ENCODE measurements at regions not wholly inside any gene's neighbourhood (a gene's known extent, or its start where the extent isn't known, plus 50 kb on each side); places are given as distances from the start of the nearest gene placed in this dataset.

GRCh38 chr6:117138920-117139319 is 126.4 kb upstream of the VGLL2 start:
- H3K4me3 ChIP-seq, result no peak overlapping the region
- no peak for DNase-seq
- H3K36me3 ChIP-seq, result no peaks in the 10 kb centered on the region
- H3K27ac ChIP-seq, result no peak overlapping the region
- no peaks in the 10 kb centered on the region for H3K4me1 ChIP-seq
- H3K9me3 ChIP-seq, result no peaks in the 10 kb centered on the region
- TF ChIP-seq POLR2AphosphoS5 (IDR thresholded peaks at IDR 0.05) (no peak), POLR2A (IDR thresholded peaks at IDR 0.05) (no peak), CTCF (IDR thresholded peaks at IDR 0.05 in 8 of 11, conservative IDR thresholded peaks at IDR 0.05 in 3 of 11) (no peak)
- no peaks in the 10 kb centered on the region for H3K27me3 ChIP-seq (replicated peaks in 1 of 7)
- intact Hi-C loops (cut with DNase I; ENCODE audit: low total_unique reads), result no loop called here

GRCh38 chr6:117142142-117142541 is 123.2 kb upstream of the VGLL2 start:
- Histone ChIP-seq H3K4me3 (no peak overlapping the region), H3K9me3 (peaks cover 0 to 17% (median 11%) of the 10 kb centered on the region in 8 donors), H3K36me3 (no peaks in the 10 kb centered on the region), H3K4me1 (no peaks in the 10 kb centered on the region), H3K27me3 (replicated peaks in 1 of 7) (no peaks in the 10 kb centered on the region), H3K27ac (no peak overlapping the region)
- intact Hi-C loops (cut with DNase I; ENCODE audit: low total_unique reads), result no loop called here
- TF ChIP-seq POLR2AphosphoS5 (IDR thresholded peaks at IDR 0.05) (no peak), CTCF (IDR thresholded peaks at IDR 0.05 in 8 of 11, conservative IDR thresholded peaks at IDR 0.05 in 3 of 11) (no peak), POLR2A (IDR thresholded peaks at IDR 0.05) (no peak)
- 70 to 86% (median 78%) methylated on average over 3 of the region's 3 CpGs for WGBS, 5 donors
- no peak for DNase-seq

- no peaks in the 10 kb centered on the region for H3K27me3 ChIP-seq (replicated peaks in 1 of 7)
- DNase-seq, result no peak
- no peaks in the 10 kb centered on the region for H3K36me3 ChIP-seq
- no peak overlapping the region for H3K4me3 ChIP-seq
- H3K9me3 ChIP-seq, result peaks cover 0 to 17% (median 11%) of the 10 kb centered on the region in 8 donors
- H3K4me1 ChIP-seq, result no peaks in the 10 kb centered on the region
- H3K27ac ChIP-seq, result no peak overlapping the region
- WGBS, 5 donors, result 71 to 86% (median 85%) methylated on average over 1 of the region's 1 CpG
- intact Hi-C loops (cut with DNase I; ENCODE audit: low total_unique reads), result no loop called here
- TF ChIP-seq POLR2A (IDR thresholded peaks at IDR 0.05), result no peak
- TF ChIP-seq POLR2AphosphoS5 (IDR thresholded peaks at IDR 0.05), result no peak
- no peak for TF ChIP-seq CTCF (IDR thresholded peaks at IDR 0.05 in 8 of 11, conservative IDR thresholded peaks at IDR 0.05 in 3 of 11)
Observed at GRCh38 chr6:117142995-117143394, 122.4 kb upstream of the VGLL2 start.

GRCh38 chr6:117143647-117144046 is 121.7 kb upstream of the VGLL2 start:
- H3K4me3 ChIP-seq, result no peak overlapping the region
- no peak overlapping the region for H3K27ac ChIP-seq
- no peaks in the 10 kb centered on the region for H3K4me1 ChIP-seq
- H3K36me3 ChIP-seq, result no peaks in the 10 kb centered on the region
- intact Hi-C loops (cut with DNase I; ENCODE audit: low total_unique reads), result no loop called here
- WGBS, 5 donors, result 40 to 64% (median 57%) methylated on average over 2 of the region's 2 CpGs
- no peak for TF ChIP-seq POLR2A (IDR thresholded peaks at IDR 0.05)
- no peak for TF ChIP-seq CTCF (IDR thresholded peaks at IDR 0.05 in 8 of 11, conservative IDR thresholded peaks at IDR 0.05 in 3 of 11)
- TF ChIP-seq POLR2AphosphoS5 (IDR thresholded peaks at IDR 0.05), result no peak
- peaks cover 0 to 17% (median 11%) of the 10 kb centered on the region in 8 donors for H3K9me3 ChIP-seq
- DNase-seq, result no peak
- no peaks in the 10 kb centered on the region for H3K27me3 ChIP-seq (replicated peaks in 1 of 7)
